GM21737 (cell line): ENCODE measurements at regions not wholly inside any gene's neighbourhood (a gene's known extent, or its start where the extent isn't known, plus 50 kb on each side); places are given as distances from the start of the nearest gene placed in this dataset.

ENCODE experiments used
- ATAC-seq: cut with Tn5 transposase; IDR thresholded peaks from one replicate; pipeline ENCODE4 v1.9.1; 2021; ENCODE audit warnings: mild to moderate bottlenecking, moderate library complexity; ENCODE audit not compliant: unreplicated experiment

GRCh38 chr20:11231742-11232648 lies 558.2 kb upstream of the JAG1 start:
- ATAC-seq, result no peak

GRCh38 chr20:11232896-11233295 lies 559.1 kb upstream of the JAG1 start:
- no peak for ATAC-seq

- no peak for ATAC-seq
Observed at GRCh38 chr20:11234181-11234580, 560.4 kb upstream of the JAG1 start.

GRCh38 chr20:11234608-11235007 lies 560.8 kb upstream of the JAG1 start:
- ATAC-seq, result no peak

- no peak for ATAC-seq
Observed at GRCh38 chr20:11235058-11235457, 561.3 kb upstream of the JAG1 start.

- ATAC-seq, result no peak
Observed at GRCh38 chr20:11242320-11242719, 568.5 kb upstream of the JAG1 start.

GRCh38 chr20:11245431-11245830 lies 571.6 kb upstream of the JAG1 start:
- ATAC-seq, result no peak

- no peak for ATAC-seq
Observed at GRCh38 chr20:11246251-11246775, 572.5 kb upstream of the JAG1 start.

- ATAC-seq, result no peak
Observed at GRCh38 chr20:11247046-11248010, 573.5 kb upstream of the JAG1 start.

GRCh38 chr20:11248011-11248409 lies 574.2 kb upstream of the JAG1 start:
- ATAC-seq, result no peak

GRCh38 chr20:11248687-11249638 lies 575.2 kb upstream of the JAG1 start:
- ATAC-seq, result no peak

- ATAC-seq, result no peak
Observed at GRCh38 chr20:11249683-11250082, 575.9 kb upstream of the JAG1 start.

- ATAC-seq, result no peak
Observed at GRCh38 chr20:11252447-11252846, 578.6 kb upstream of the JAG1 start.

- ATAC-seq, result no peak
Observed at GRCh38 chr20:11255455-11255854, 581.7 kb upstream of the JAG1 start.

- no peak for ATAC-seq
Observed at GRCh38 chr20:11255860-11256259, 582.1 kb upstream of the JAG1 start.

GRCh38 chr20:11260611-11261010 lies 586.8 kb upstream of the JAG1 start:
- ATAC-seq, result no peak

- ATAC-seq, result no peak
Observed at GRCh38 chr20:11261533-11262000, 587.8 kb upstream of the JAG1 start.

GRCh38 chr20:11266571-11266970 lies 592.8 kb upstream of the JAG1 start:
- ATAC-seq, result no peak

GRCh38 chr20:11267131-11267761 lies 593.4 kb upstream of the JAG1 start:
- ATAC-seq, result no peak
